Skeletal muscle satellite cell (primary cell): ENCODE measurements at regions not wholly inside any gene's neighbourhood (a gene's known extent, or its start where the extent isn't known, plus 50 kb on each side); places are given as distances from the start of the nearest gene placed in this dataset.
"Not testable (repeated sequence)": the region's sequence is repeated elsewhere in the genome, so short reads cannot be mapped to it uniquely, and the experiment has no call there.

ENCODE experiments used
- H3K27me3 ChIP-seq: 2 replicates; pipeline ENCODE4 v1.7.0; 2013; ENCODE audit warnings: low read length; ENCODE audit not compliant: control insufficient read depth, insufficient read depth
- H3K36me3 ChIP-seq: 2 replicates; pipeline ENCODE4 v1.7.0; 2013; ENCODE audit warnings: mild to moderate bottlenecking, control low read depth, low read length; ENCODE audit not compliant: insufficient read depth
- H3K4me1 ChIP-seq: 2 replicates; pipeline ENCODE4 v1.7.0; 2013; ENCODE audit warnings: low read length; ENCODE audit not compliant: control insufficient read depth, insufficient read depth
- H3K4me2 ChIP-seq: 2 replicates; pipeline ENCODE4 v1.7.0; 2013; ENCODE audit warnings: mild to moderate bottlenecking, low read length
- H3K4me3 ChIP-seq: 2 replicates; pipeline ENCODE4 v1.7.0; 2013; ENCODE audit warnings: low read length
- H3K9ac ChIP-seq: 2 replicates; pipeline ENCODE4 v1.7.0; 2013; ENCODE audit warnings: mild to moderate bottlenecking, low read depth, low read length, moderate library complexity
- H3K9me3 ChIP-seq: replicated peaks from 2 replicates; pipeline ENCODE4 v1.7.0; 2013; ENCODE audit warnings: mild to moderate bottlenecking, control low read depth, low read length

DNA sequence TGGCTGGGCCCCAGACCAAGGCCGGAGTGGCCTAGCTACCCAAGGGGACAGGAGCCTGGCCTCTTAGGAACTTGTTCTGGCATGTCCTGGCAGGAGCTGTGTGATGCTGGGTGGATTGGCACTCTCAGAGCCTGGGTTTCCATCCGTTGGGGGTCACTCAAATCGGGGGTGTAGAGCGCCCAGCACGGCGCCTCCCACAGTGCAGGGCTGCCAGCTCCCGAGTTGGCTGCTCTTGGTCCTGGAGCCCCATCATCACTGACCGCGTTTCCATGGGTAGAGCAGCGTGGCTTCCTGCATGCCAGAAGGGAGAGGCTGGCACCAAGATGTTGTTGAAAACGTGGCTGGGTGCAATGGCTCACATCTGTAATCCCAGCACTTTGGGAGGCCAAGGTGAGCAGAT lies 70.3 kb downstream of the UNCX start:
- H3K36me3 ChIP-seq: no peaks in the 10 kb centered on the region
- no peak overlapping the region for H3K4me3 ChIP-seq
- H3K27me3 ChIP-seq: peaks cover 32% of the 10 kb centered on the region
- no peak overlapping the region for H3K9ac ChIP-seq
- no peaks in the 10 kb centered on the region for H3K4me1 ChIP-seq
- no peaks in the 10 kb centered on the region for H3K9me3 ChIP-seq
- H3K4me2 ChIP-seq: no peak overlapping the region

DNA sequence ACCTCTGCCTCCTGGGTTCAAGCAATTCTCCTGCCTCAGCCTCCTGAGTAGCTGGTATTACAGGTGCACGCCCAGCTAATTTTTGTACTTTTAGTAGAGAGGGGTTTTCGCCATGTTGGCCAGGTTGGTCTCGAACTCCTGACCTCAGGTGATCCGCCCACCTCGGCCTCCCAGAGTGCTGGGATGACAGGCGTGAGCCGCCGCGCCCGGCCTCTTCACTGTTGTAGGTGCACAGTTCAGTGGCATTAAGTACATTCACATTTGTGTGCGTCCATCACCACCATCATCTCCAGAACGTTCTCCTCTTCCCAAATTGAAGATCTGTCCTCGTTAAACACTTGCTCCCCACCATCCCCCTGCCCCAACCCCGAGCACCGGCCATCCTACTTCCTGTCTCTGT lies 71.3 kb downstream of the UNCX start:
- not testable (repeated sequence) for H3K4me3 ChIP-seq, H3K9me3 ChIP-seq, H3K9ac ChIP-seq, H3K4me2 ChIP-seq, H3K4me1 ChIP-seq, H3K36me3 ChIP-seq
- peaks cover 25% of the 10 kb centered on the region for H3K27me3 ChIP-seq

DNA sequence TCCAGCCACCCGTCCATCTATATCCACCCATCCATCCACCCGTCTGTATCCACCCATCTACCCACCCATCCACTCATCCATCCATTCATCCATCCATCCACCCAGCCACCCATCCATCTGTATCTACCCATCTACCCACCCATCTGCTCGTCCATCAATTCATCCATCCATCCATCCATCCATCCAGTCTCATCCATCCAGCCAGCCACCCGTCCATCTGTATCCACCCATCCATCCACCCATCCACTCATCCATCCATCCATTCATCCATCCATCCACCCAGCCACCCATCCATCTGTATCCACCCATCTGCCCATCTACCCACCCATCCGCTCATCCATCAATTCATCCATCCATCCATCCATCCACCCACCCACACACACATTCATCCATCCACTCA lies 73.2 kb downstream of the UNCX start:
- Histone ChIP-seq H3K4me2 (no peak overlapping the region), H3K4me3 (no peak overlapping the region), H3K9ac (no peak overlapping the region), H3K4me1 (no peaks in the 10 kb centered on the region), H3K36me3 (no peaks in the 10 kb centered on the region), H3K27me3 (peaks cover 20% of the 10 kb centered on the region), H3K9me3 (no peaks in the 10 kb centered on the region)

DNA sequence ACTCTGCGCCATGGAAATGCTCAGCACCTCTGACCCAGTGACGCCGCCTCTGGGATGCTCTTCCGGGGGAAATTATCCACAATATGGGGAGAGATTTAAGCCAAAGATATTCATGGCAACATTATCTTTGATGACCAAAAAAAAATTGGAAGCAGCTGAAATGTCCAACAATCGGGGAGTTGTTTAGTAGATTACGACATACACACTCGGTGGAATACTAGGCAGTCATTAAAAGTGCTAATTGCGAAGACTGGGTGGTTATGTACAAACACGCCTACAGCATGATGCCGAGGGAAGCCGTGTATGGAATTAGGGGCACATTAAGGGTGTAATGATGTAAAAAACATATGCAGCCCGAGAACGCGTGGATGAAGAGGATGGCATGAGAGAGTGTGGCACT lies 75.2 kb downstream of the UNCX start:
- no peak overlapping the region for H3K4me3 ChIP-seq

DNA sequence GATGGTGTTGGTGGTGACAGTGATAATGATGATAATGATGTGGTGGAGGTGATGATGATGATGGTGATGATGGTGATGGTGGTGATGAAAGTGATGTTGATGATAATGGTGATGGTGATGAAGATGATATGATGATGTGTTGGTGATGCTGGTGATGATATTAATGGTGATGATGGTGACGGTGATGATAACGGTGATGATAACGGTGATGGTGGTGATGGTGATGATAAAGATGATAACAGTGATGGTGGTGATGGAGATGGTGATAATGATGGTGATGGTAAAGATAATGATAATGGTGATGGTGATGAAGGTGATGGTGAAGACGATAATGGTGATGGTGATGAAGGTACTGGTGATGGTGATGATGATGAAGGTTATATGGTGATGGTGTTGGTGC lies 76.6 kb downstream of the UNCX start:
- no peaks in the 10 kb centered on the region for H3K4me1 ChIP-seq
- no peak overlapping the region for H3K4me3 ChIP-seq
- no peaks in the 10 kb centered on the region for H3K9me3 ChIP-seq
- no peak overlapping the region for H3K4me2 ChIP-seq
- H3K9ac ChIP-seq: no peak overlapping the region
- H3K36me3 ChIP-seq: no peaks in the 10 kb centered on the region
- H3K27me3 ChIP-seq: peaks cover 43% of the 10 kb centered on the region

More for the DNA sequence above, 75.2 kb downstream of the UNCX start:
- no peaks in the 10 kb centered on the region for H3K9me3 ChIP-seq
- no peaks in the 10 kb centered on the region for H3K36me3 ChIP-seq
- H3K27me3 ChIP-seq: peaks cover 37% of the 10 kb centered on the region
- no peak overlapping the region for H3K9ac ChIP-seq
- no peak overlapping the region for H3K4me2 ChIP-seq
- H3K4me1 ChIP-seq: no peaks in the 10 kb centered on the region

DNA sequence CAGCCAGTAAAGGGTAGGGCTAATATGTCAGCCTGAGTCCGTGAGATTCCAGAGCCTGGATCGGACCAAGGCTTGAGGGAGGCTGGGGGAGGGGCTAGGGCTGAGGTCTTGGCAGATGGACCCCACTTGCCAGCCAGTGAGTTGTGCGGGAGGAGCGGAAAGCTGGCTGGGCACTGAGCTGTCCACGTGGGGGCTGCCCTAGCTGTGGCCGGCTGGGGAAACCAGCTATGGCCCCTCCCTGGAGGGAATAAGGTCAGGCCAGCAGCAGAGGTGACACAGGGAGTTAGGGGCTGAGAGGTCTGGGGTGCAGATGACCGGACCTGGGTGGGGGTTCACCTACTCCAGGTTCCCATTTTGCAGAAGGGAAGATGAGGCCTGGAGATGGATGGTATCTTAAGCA lies 77.3 kb downstream of the UNCX start:
- Histone ChIP-seq H3K27me3 (peaks cover 47% of the 10 kb centered on the region), H3K4me2 (no peak overlapping the region), H3K36me3 (no peaks in the 10 kb centered on the region), H3K9ac (no peak overlapping the region), H3K4me3 (no peak overlapping the region), H3K9me3 (no peaks in the 10 kb centered on the region), H3K4me1 (no peaks in the 10 kb centered on the region)

DNA sequence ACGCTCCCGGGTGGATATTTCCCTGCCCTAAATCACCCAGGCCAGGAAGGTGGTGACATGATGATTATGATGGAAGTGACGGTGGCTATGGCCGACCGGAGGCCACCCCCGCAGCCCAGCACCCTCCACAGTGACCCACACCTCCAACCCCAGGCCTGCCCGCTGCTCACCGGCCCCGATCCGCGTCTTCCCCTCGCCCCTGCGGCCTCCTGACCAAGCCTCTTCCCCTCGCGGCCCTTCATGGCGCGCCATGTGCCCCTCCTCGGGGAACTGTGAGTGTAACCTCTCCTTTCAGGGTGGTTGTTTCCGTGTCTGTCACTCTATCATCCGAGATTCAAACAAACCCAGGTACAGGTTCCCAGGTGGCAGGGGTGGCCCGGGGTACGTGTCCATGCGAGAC lies 78.3 kb downstream of the UNCX start:
- H3K9me3 ChIP-seq: no peaks in the 10 kb centered on the region
- no peak overlapping the region for H3K4me3 ChIP-seq

DNA sequence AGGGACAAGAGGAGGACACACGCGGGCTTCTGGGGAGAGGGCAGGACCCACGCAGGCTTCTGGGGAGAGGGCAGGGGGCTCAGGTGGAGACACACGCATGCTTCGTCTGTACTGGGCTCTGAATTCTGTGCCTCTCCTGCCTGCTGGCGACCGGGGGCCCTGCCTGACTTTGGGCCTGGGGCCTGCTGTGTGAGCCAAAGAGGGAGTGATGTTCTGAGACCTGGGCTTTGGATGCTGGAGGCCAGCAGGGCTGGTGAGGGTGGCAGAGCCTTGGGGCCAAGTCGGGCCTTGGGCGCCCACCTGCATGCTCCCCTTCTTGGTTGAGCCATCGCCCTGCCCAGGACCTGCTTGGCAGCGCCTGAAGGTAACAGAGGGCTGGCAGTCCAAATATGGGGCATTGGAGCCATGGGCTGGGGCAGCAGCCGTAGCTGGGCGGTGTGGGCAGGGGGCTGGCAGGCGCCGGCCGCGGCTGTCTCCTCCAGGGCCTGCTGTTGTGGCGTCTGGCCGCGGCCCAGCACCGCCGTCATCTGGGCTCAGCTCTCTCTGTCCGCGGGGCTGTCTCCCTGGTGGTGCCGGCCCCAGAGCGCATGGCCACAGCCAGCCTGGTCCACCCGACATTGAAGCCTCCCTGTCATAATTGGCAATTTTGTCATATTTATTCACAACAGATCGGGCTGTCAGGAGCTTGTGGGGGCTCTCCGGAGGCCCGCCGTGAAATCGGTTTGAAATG lies 78.9 kb downstream of the UNCX start:
- Histone ChIP-seq H3K9me3 (no peaks in the 10 kb centered on the region), H3K4me3 (no peak overlapping the region), H3K4me1 (no peaks in the 10 kb centered on the region), H3K27me3 (peaks cover 45% of the 10 kb centered on the region), H3K36me3 (no peaks in the 10 kb centered on the region), H3K9ac (no peak overlapping the region), H3K4me2 (no peak overlapping the region)

More for the DNA sequence above, 78.3 kb downstream of the UNCX start:
- Histone ChIP-seq H3K4me2 (no peak overlapping the region), H3K9ac (no peak overlapping the region), H3K36me3 (no peaks in the 10 kb centered on the region), H3K4me1 (no peaks in the 10 kb centered on the region), H3K27me3 (peaks cover 44% of the 10 kb centered on the region)

DNA sequence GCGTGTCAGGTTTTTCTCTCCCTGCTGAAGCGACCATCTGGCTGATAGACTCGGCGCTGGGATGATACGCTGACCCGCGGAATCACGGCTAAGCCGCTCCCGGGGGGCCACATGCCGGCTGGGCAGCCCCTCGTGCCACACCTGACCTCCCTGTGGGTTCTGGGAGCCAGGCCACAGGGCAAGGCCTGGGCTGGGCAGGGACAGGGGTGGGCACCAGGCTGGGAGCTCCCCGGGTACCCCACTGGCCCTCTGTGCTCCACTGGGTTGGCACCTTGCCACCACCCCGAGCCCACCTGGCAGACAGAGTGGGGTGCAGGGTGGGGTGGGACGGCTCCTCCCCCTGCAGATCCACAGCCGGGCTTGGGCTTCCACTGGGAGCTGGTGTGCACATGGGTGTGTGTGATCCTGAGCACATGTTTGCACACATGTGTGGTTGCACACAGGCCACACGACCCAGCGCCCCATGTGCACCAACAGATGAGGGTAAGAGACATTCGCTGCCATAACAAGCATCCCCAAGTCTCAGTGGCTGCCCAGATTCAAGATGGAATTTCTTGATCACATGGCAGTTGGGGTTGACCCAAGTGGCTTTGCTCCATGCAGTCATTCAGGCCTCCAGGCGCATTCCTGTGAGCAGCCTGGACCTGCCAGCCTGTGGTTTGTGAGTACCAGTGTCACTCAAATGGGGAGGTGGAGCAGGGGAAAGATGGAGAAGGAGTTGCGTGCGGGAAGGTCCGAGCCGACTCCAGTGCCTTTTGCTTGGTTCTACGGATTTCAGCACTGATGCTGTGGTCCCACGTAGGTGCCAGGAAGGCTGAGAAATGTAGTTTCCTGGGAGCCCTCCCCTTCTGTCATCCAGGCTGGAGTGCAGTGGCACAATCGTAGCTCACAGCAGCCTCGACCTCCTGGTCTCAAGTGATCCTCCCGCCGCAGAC lies 79.7 kb downstream of the UNCX start:
- Histone ChIP-seq H3K27me3 (peaks cover 48% of the 10 kb centered on the region), H3K9me3 (no peaks in the 10 kb centered on the region), H3K36me3 (no peaks in the 10 kb centered on the region), H3K4me1 (no peaks in the 10 kb centered on the region), H3K4me3 (no peak overlapping the region), H3K9ac (no peak overlapping the region), H3K4me2 (no peak overlapping the region)

DNA sequence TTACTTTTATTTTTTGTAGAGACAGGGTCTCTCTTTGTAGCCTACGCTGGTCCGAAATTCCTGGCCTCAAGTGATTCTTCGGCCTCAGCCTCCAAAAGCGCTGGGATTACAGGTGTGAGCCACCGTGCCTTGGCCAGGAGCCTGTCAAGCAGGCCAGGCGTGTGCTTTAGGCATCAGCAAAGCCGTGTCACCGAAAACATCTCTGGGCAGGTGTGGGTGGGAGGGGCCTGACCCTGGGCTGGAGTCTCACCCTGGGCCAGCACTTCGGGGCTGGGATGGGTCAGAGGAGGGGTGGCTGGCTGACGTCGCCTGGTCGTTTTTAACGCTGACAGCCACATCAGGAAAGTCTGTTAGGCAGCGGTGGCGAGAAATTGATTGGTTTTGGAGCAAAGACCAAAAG lies 80.9 kb downstream of the UNCX start:
- no peak overlapping the region for H3K4me3 ChIP-seq
- no peaks in the 10 kb centered on the region for H3K9me3 ChIP-seq
- no peaks in the 10 kb centered on the region for H3K36me3 ChIP-seq
- no peak overlapping the region for H3K9ac ChIP-seq
- H3K4me2 ChIP-seq: no peak overlapping the region
- H3K4me1 ChIP-seq: no peaks in the 10 kb centered on the region
- H3K27me3 ChIP-seq: peaks cover 43% of the 10 kb centered on the region

DNA sequence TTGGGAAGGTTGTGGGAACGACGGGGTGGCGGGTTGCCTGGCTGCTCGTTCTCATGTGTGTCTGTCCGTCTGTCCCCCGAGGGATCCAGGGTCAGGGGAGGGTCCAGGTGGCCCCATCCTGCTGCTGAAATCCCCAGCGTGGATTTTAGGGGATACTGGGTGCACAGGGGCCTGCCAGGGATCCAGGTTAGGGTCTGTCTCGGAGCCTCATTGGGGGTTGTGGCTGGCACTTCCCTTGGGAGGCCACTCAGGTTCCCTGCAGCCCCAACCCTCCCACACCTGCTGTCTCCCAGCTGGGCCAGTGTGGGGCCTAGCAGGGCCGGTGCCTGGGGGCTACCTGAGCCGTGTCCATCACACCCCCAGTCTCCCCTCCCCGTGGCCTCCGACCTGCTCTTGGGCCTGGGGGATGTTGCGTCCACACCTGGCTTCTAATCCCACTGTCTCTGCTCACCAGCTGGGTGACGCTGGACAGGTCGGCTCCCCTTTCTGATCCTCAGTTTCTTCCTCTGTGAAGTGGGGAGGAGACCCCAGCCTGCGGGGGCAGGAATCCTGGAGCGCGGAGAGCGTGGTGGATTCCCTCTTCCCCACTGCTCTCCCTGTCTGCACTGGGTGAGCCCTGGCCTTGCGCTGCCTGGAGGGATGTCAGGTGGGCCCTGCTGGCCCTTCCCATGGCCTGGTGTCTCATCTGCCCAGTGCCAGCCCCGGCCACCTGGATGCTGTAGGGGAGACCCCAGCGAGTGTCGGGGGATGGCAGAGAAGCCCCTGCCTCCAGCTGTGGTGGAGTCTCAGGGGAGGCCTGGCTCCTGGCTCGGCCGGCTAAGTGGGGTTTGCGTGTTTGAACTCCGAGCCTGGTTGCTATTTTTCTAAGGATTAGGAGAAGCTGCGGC lies 81.6 kb downstream of the UNCX start:
- Histone ChIP-seq H3K9ac (no peak overlapping the region), H3K4me1 (no peaks in the 10 kb centered on the region), H3K36me3 (no peaks in the 10 kb centered on the region), H3K4me2 (no peak overlapping the region), H3K4me3 (no peak overlapping the region), H3K27me3 (peaks cover 40% of the 10 kb centered on the region), H3K9me3 (no peaks in the 10 kb centered on the region)
